H9 (cell line): ENCODE measurements at regions not wholly inside any gene's neighbourhood (a gene's known extent, or its start where the extent isn't known, plus 50 kb on each side); places are given as distances from the start of the nearest gene placed in this dataset.

Experiments
- DNase-seq: peaks from one replicate; pipeline ENCODE4 v3.0.0-alpha.2; 2017
- H2AFZ ChIP-seq: one replicate; pipeline ENCODE4 v1.6.1; 2013; ENCODE audit warnings: mild to moderate bottlenecking, low read length, control low read depth, moderate library complexity
- H2AK5ac ChIP-seq: 2 replicates; pipeline ENCODE4 v1.6.1; 2013; ENCODE audit warnings: low read length, control low read depth, mixed read lengths; ENCODE audit not compliant: insufficient read length
- H2BK120ac ChIP-seq: one replicate; pipeline ENCODE4 v1.6.1; 2013; ENCODE audit warnings: low read depth, mild to moderate bottlenecking, low read length, control low read depth, inconsistent platforms; ENCODE audit not compliant: poor library complexity, severe bottlenecking
- H2BK12ac ChIP-seq: 2 replicates; pipeline ENCODE4 v1.6.1; 2013; ENCODE audit warnings: low read length, control low read depth, mixed read lengths, low read depth; ENCODE audit not compliant: insufficient read length
- H2BK15ac ChIP-seq: 2 replicates; pipeline ENCODE4 v1.6.1; 2013; ENCODE audit warnings: low read depth, low read length, control low read depth
- H2BK20ac ChIP-seq: one replicate; pipeline ENCODE4 v1.6.1; 2013; ENCODE audit warnings: low read depth, mild to moderate bottlenecking, low read length, control low read depth, inconsistent platforms; ENCODE audit not compliant: poor library complexity, severe bottlenecking
- H2BK5ac ChIP-seq: 2 replicates; pipeline ENCODE4 v1.6.1; 2013; ENCODE audit warnings: low read length, control low read depth, mixed read lengths; ENCODE audit not compliant: insufficient read length
- H3K14ac ChIP-seq: 2 replicates; pipeline ENCODE4 v1.6.1; 2013; ENCODE audit warnings: low read length, control low read depth; ENCODE audit not compliant: insufficient read depth
- H3K18ac ChIP-seq: 2 replicates; pipeline ENCODE4 v1.6.1; 2013; ENCODE audit warnings: low read depth, mild to moderate bottlenecking, mixed read lengths, low read length, control low read depth; ENCODE audit not compliant: insufficient read length
- H3K23ac ChIP-seq: 2 replicates; pipeline ENCODE4 v1.6.1; 2013; ENCODE audit warnings: low read length, control low read depth, mixed read lengths, low read depth; ENCODE audit not compliant: insufficient read length
- H3K23me2 ChIP-seq: 2 replicates; pipeline ENCODE4 v1.6.1; 2013; ENCODE audit warnings: low read depth, mild to moderate bottlenecking, mixed read lengths, low read length, control low read depth; ENCODE audit not compliant: insufficient read length, poor library complexity, severe bottlenecking
- H3K27ac ChIP-seq: 2 replicates; pipeline ENCODE4 v1.5.1; 2013; ENCODE audit warnings: low read length, control low read depth, mixed read lengths, low read depth; ENCODE audit not compliant: insufficient read length
- H3K27me3 ChIP-seq: 2 replicates; pipeline ENCODE4 v1.6.1; 2013; ENCODE audit warnings: low read length, control low read depth, inconsistent platforms; ENCODE audit not compliant: insufficient read depth
- H3K4ac ChIP-seq: 2 replicates; pipeline ENCODE4 v1.6.1; 2013; ENCODE audit warnings: low read depth, mild to moderate bottlenecking, control low read depth, inconsistent platforms, low read length, moderate library complexity
- H3K4me1 ChIP-seq: 2 replicates; pipeline ENCODE4 v1.6.1; 2013; ENCODE audit warnings: low read length, control low read depth, inconsistent platforms; ENCODE audit not compliant: insufficient read depth
- H3K4me2 ChIP-seq: 2 replicates; pipeline ENCODE4 v1.6.1; 2013; ENCODE audit warnings: low read length, control low read depth, mixed read lengths; ENCODE audit not compliant: insufficient read length, insufficient read depth
- H3K56ac ChIP-seq: 2 replicates; pipeline ENCODE4 v1.6.1; 2013; ENCODE audit warnings: low read depth, mild to moderate bottlenecking, mixed read lengths, low read length, control low read depth; ENCODE audit not compliant: insufficient read length
- H3K79me1 ChIP-seq: 2 replicates; pipeline ENCODE4 v1.6.1; 2013; ENCODE audit warnings: low read depth, mild to moderate bottlenecking, moderate library complexity, low read length, control low read depth, inconsistent platforms; ENCODE audit not compliant: insufficient read depth, poor library complexity, severe bottlenecking
- H3K79me2 ChIP-seq: 2 replicates; pipeline ENCODE4 v1.6.1; 2013; ENCODE audit warnings: low read length, control low read depth, inconsistent platforms; ENCODE audit not compliant: insufficient read depth
- H3K9ac ChIP-seq: 2 replicates; pipeline ENCODE4 v1.6.1; 2013; ENCODE audit warnings: low read length, control low read depth, mixed read lengths; ENCODE audit not compliant: insufficient read length; ENCODE audit errors: extremely low read depth
- H3K9me3 ChIP-seq: one replicate; pipeline ENCODE4 v1.6.1; 2013; ENCODE audit warnings: low read depth, low read length, inconsistent platforms; ENCODE audit not compliant: control insufficient read depth
- H3T11ph ChIP-seq: one replicate; pipeline ENCODE4 v1.6.1; 2013; ENCODE audit warnings: mild to moderate bottlenecking, low read length, control low read depth, inconsistent platforms
- H4K20me1 ChIP-seq: one replicate; pipeline ENCODE4 v1.6.1; 2013; ENCODE audit not compliant: control insufficient read depth, insufficient read length, insufficient read depth
- H4K5ac ChIP-seq: 2 replicates; pipeline ENCODE4 v1.6.1; 2013; ENCODE audit warnings: low read depth, mild to moderate bottlenecking, mixed read lengths, low read length, control low read depth; ENCODE audit not compliant: insufficient read length
- H4K8ac ChIP-seq: replicated peaks from 2 replicates; pipeline ENCODE4 v1.6.1; 2013; ENCODE audit warnings: low read length, control low read depth, mixed read lengths, low read depth; ENCODE audit not compliant: insufficient read length
- H4K91ac ChIP-seq: 2 replicates; pipeline ENCODE4 v1.6.1; 2013; ENCODE audit warnings: low read depth, mild to moderate bottlenecking, moderate library complexity, mixed read lengths, low read length, control low read depth; ENCODE audit not compliant: insufficient read length
- H3K27ac Mint-ChIP-seq, 3 experiments: 2 replicates in 2 of 3; 3 replicates in 1 of 3; pipeline ENCODE4 v1.8.0; 2020 to 2021; ENCODE audit warnings: mixed read lengths in 3 of 3, mild to moderate bottlenecking in 1 of 3, moderate library complexity in 1 of 3
- H3K27me3 Mint-ChIP-seq: 2 replicates; pipeline ENCODE4 v1.8.0; 2021; ENCODE audit warnings: low read depth, mild to moderate bottlenecking, moderate library complexity, mixed read lengths
- H3K36me3 Mint-ChIP-seq, 3 experiments: 2 replicates in 2 of 3; 3 replicates in 1 of 3; pipeline ENCODE4 v1.8.0; 2020 to 2021; ENCODE audit warnings: low read depth in 3 of 3, mixed read lengths in 3 of 3; ENCODE audit not compliant: insufficient read depth in 1 of 3
- H3K4me1 Mint-ChIP-seq, 2 experiments: 2 replicates each; pipeline ENCODE4 v1.8.0; 2020; ENCODE audit warnings: mixed read lengths in 2 of 2
- H3K4me3 Mint-ChIP-seq, 2 experiments: 2 replicates in 1 of 2; 3 replicates in 1 of 2; pipeline ENCODE4 v1.8.0; 2020 to 2021; ENCODE audit warnings: mild to moderate bottlenecking in 2 of 2, mixed read lengths in 2 of 2, moderate library complexity in 1 of 2
- H3K9me3 Mint-ChIP-seq, 2 experiments: 2 replicates in 1 of 2; 3 replicates in 1 of 2; pipeline ENCODE4 v1.8.0; 2020; ENCODE audit warnings: mild to moderate bottlenecking in 2 of 2, mixed read lengths in 2 of 2, moderate library complexity in 1 of 2
- CTCF ChIP-seq: fragments of 200-600 bp; sonication (generic); conservative IDR thresholded peaks from 3 replicates; pipeline ENCODE4 v1.8.0; 2021; ENCODE audit warnings: antibody characterized with exemption, mild to moderate bottlenecking
- WGBS: extraction: QIAGEN DNeasy Blood & Tissue Kit; methylation state at CpG from one replicate; pipeline ENCODE4 v1.1.7; 2013; ENCODE audit warnings: missing lambda C conversion rate, low lambda C conversion rate, mixed read lengths; ENCODE audit not compliant: insufficient read length; ENCODE audit errors: extremely low coverage; 5-methylcytosine and 5-hydroxymethylcytosine counted together

DNA sequence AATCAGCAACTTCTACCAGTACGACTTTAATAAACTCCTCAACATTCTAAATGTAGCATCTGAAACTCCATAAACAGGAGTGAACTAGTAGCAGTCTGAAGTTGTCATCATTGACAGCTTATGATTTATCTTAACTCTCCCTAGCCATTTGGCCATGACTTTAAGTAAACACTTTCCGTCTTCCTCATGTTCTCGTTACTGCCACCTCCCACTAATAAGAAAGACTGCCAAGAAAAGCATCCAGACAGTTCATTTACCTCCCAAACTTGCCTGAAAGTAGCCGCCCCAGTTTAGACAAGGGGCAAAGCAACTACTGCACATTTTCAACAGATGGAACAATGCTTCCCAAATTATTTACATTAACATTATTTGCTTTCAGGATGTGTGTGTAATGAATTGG, 287.5 kb downstream of the OSR1 start:
- no peak overlapping the region for H3K56ac ChIP-seq

More for the DNA sequence above, 287.5 kb downstream of the OSR1 start:
- Histone ChIP-seq H3K79me1 (no peaks in the 10 kb centered on the region), H3K27ac (no peak overlapping the region), H3K4me2 (no peak overlapping the region), H3K14ac (no peak overlapping the region), H3K18ac (no peak overlapping the region), H2AK5ac (no peak overlapping the region), H3K79me2 (no peaks in the 10 kb centered on the region), H3K9me3 (no peaks in the 10 kb centered on the region), H2BK5ac (no peak overlapping the region), H3K23me2 (no peaks in the 10 kb centered on the region), H4K20me1 (no peaks in the 10 kb centered on the region), H4K91ac (no peak overlapping the region), H2AFZ (no peak overlapping the region), H2BK12ac (no peak overlapping the region), H3K4me1 (peaks cover 2% of the 10 kb centered on the region; the same call in 1 of the 2 replicates), H3K27me3 (no peaks in the 10 kb centered on the region), H2BK120ac (no peak overlapping the region), H4K5ac (no peak overlapping the region), H3T11ph (no peak overlapping the region), H3K9ac (no peak overlapping the region), H3K23ac (no peak overlapping the region), H2BK20ac (no peak overlapping the region), H4K8ac (no peak overlapping the region), H2BK15ac (no peak overlapping the region), H3K4ac (no peak overlapping the region)
- H3K4me1 Mint-ChIP-seq: peaks cover 15 to 23% of the 10 kb centered on the region in 2 experiments
- DNase-seq: no peak
- H3K4me3 Mint-ChIP-seq: no peak overlapping the region
- no CpG with 5 or more reads among the region's 4 CpGs for WGBS
- H3K27ac Mint-ChIP-seq: no peak overlapping the region
- H3K36me3 Mint-ChIP-seq: no peaks in the 10 kb centered on the region
- no peaks in the 10 kb centered on the region for H3K9me3 Mint-ChIP-seq
- H3K27me3 Mint-ChIP-seq: no peaks in the 10 kb centered on the region; the same call in 1 of the 2 replicates
- no peak for TF ChIP-seq CTCF
